Calu3 (cell line): ENCODE measurements at regions not wholly inside any gene's neighbourhood (a gene's known extent, or its start where the extent isn't known, plus 50 kb on each side); places are given as distances from the start of the nearest gene placed in this dataset.

Experiments
- BruUV-seq: library from RNA; stranded (reverse); fragments of 400-500 nt; replicated peaks from 2 replicates; lab custom pipeline; 2021; lab: Mats Ljungman, UMichigan
- CTCF ChIA-PET: fragments of 300-600 bp; sonication (Branson Sonifier 250); formaldehyde crosslinking; loops from one replicate; lab custom pipeline; 2022; ENCODE audit warnings: antibody characterized with exemption; lab: Charles Lee
- DNase-seq: peaks from one replicate; pipeline ENCODE4 v3.0.0; 2022
- H3K27ac Mint-ChIP-seq: one replicate; pipeline ENCODE4 v1.8.0; 2022; ENCODE audit warnings: mixed read lengths; ENCODE audit not compliant: unreplicated experiment
- H3K27me3 Mint-ChIP-seq: one replicate; pipeline ENCODE4 v1.8.0; 2022; ENCODE audit warnings: mixed read lengths; ENCODE audit not compliant: unreplicated experiment
- H3K36me3 Mint-ChIP-seq: one replicate; pipeline ENCODE4 v1.8.0; 2022; ENCODE audit warnings: mild to moderate bottlenecking, moderate library complexity, mixed read lengths; ENCODE audit not compliant: insufficient read depth, unreplicated experiment
- H3K4me1 Mint-ChIP-seq: one replicate; pipeline ENCODE4 v1.8.0; 2022; ENCODE audit warnings: mild to moderate bottlenecking, low read depth, mixed read lengths; ENCODE audit not compliant: unreplicated experiment
- H3K4me3 Mint-ChIP-seq: one replicate; pipeline ENCODE4 v1.8.0; 2022; ENCODE audit warnings: mild to moderate bottlenecking, low read depth, moderate library complexity, mixed read lengths; ENCODE audit not compliant: unreplicated experiment
- H3K9me3 Mint-ChIP-seq: one replicate; pipeline ENCODE4 v1.8.0; 2022; ENCODE audit warnings: low read depth, mixed read lengths; ENCODE audit not compliant: unreplicated experiment
- CTCF ChIP-seq: fragments of 200-600 bp; IDR thresholded peaks from one replicate; pipeline ENCODE4 v1.8.0; 2022; ENCODE audit warnings: antibody characterized with exemption; ENCODE audit not compliant: unreplicated experiment
- intact Hi-C: fragments of 100-400 bp; cut with micrococcal nuclease; formaldehyde crosslinking; loops from one replicate; pipeline ENCODE4 v1.10.0; 2022; ENCODE audit not compliant: unreplicated experiment

- Mint-ChIP-seq H3K9me3 (peaks cover 3% of the 10 kb centered on the region), H3K27me3 (no peaks in the 10 kb centered on the region), H3K36me3 (peaks cover 33% of the 10 kb centered on the region), H3K4me3 (no peak overlapping the region), H3K27ac (peak overlapping the region; percentile 74), H3K4me1 (peaks cover 60% of the 10 kb centered on the region)
- no peak for TF ChIP-seq CTCF
- intact Hi-C loops = loop anchor here (5.0 kb wide), 1 partner anchor 515 kb away; the partner anchor contains the start of gene INHBA
- no peak for DNase-seq
- CTCF ChIA-PET = interaction anchor here (1.0 kb wide), 1 partner anchor 11 kb away, joined by 3 read pairs; no protein-coding TSS in a partner anchor
- BruUV-seq = no TSS peak
Measured at GRCh38 chr7:41187322-41187721, 515.6 kb downstream of the INHBA start.

GRCh38 chr7:41185851-41186250 lies 517.0 kb downstream of the INHBA start:
- Mint-ChIP-seq H3K9me3 (peaks cover 3% of the 10 kb centered on the region), H3K27ac (no peak overlapping the region), H3K4me3 (no peak overlapping the region), H3K4me1 (peaks cover 50% of the 10 kb centered on the region), H3K36me3 (peaks cover 33% of the 10 kb centered on the region), H3K27me3 (no peaks in the 10 kb centered on the region)
- intact Hi-C loops = loop anchor here (5.0 kb wide), 1 partner anchor 516 kb away; the partner anchor contains the start of gene INHBA
- DNase-seq = no peak
- CTCF ChIA-PET = no interaction called here
- no TSS peak for BruUV-seq
- TF ChIP-seq CTCF = no peak

- peak overlapping the region; percentile 37 for H3K27ac Mint-ChIP-seq
- BruUV-seq = no TSS peak
- no peak for TF ChIP-seq CTCF
- CTCF ChIA-PET = no interaction called here
- peaks cover 24% of the 10 kb centered on the region for H3K36me3 Mint-ChIP-seq
- intact Hi-C loops = no loop called here
- peaks cover 34% of the 10 kb centered on the region for H3K4me1 Mint-ChIP-seq
- H3K9me3 Mint-ChIP-seq = peaks cover 3% of the 10 kb centered on the region
- DNase-seq = no peak
- no peak overlapping the region for H3K4me3 Mint-ChIP-seq
- H3K27me3 Mint-ChIP-seq = no peaks in the 10 kb centered on the region
Measured at GRCh38 chr7:41183741-41184140, 519.1 kb downstream of the INHBA start.

DNA sequence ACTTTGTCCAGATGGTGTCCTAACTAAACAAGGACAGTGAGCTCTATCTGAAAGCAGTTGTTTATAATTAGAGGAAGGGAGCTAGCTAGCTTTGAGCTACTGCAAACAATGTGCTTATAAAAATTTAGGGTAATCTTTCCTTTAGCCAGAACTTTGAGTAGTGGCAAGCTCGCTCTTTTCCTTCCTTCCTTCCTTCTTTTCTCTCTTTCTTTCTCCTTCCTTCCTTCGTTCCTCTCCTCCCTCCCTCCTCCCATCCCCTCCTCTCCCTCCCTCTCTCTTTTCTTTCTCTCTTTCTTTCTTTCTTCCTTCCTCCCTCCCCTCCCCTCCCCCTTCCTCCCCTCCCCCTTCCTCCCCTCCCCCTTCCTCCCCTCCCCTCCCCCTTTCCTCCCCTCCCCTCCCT lies 520.1 kb downstream of the INHBA start:
- no peak overlapping the region for H3K4me3 Mint-ChIP-seq
- TF ChIP-seq CTCF = no peak
- no TSS peak for BruUV-seq
- peak overlapping the region; percentile 37 for H3K27ac Mint-ChIP-seq
- CTCF ChIA-PET = interaction anchor here (0.9 kb wide), 1 partner anchor 522 kb away, joined by 4 read pairs; no protein-coding TSS in a partner anchor
- peaks cover 3% of the 10 kb centered on the region for H3K9me3 Mint-ChIP-seq
- no peak for DNase-seq
- H3K27me3 Mint-ChIP-seq = no peaks in the 10 kb centered on the region
- intact Hi-C loops = no loop called here
- H3K36me3 Mint-ChIP-seq = peaks cover 15% of the 10 kb centered on the region
- peaks cover 24% of the 10 kb centered on the region for H3K4me1 Mint-ChIP-seq
